ENCODE measurements at regions not wholly inside any gene's neighbourhood (a gene's known extent, or its start where the extent isn't known, plus 50 kb on each side); places are given as distances from the start of the nearest gene placed in this dataset.

DNA sequence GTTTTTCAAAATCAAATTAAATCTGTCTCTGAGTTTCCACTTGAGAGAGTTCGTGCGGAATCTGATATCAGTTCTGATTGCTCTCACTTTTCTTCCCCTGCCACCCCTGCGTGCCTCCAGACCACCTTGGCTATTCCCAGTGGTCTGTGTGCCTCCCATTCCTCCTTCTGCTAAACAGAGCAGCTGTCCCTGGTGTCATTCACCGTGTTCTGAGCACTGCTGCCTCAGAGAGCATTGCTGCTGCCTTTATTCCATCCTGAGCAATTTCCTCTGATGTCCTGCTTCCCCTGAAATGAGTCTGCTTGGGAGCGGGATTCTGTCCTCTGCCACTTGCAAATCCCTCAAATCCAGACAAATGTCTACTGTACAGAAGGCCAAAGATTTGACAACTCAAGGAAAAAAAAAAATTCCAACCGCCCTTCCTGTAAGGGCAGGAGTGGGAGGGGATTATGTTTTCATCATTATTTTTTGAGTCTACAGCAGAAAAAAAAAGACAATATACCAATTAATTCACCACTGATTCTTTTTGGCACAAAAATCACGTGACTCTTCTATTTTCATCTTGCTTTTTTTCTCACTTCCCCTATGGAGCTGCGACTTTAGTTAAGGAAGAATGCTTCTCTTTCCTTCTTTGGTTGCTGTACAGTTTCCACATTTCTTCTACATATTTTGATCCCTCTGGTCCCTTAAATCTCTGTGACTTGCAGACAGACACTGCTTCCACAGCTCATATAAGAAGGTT lies 833.0 kb downstream of the EPHA7 start:
- 57 to 60% methylated on average over 8 of the region's 8 CpGs for WGBS, 2 donors
- TF ChIP-seq POLR2A (IDR thresholded peaks at IDR 0.05): no peak
- TF ChIP-seq, protein P1, sequence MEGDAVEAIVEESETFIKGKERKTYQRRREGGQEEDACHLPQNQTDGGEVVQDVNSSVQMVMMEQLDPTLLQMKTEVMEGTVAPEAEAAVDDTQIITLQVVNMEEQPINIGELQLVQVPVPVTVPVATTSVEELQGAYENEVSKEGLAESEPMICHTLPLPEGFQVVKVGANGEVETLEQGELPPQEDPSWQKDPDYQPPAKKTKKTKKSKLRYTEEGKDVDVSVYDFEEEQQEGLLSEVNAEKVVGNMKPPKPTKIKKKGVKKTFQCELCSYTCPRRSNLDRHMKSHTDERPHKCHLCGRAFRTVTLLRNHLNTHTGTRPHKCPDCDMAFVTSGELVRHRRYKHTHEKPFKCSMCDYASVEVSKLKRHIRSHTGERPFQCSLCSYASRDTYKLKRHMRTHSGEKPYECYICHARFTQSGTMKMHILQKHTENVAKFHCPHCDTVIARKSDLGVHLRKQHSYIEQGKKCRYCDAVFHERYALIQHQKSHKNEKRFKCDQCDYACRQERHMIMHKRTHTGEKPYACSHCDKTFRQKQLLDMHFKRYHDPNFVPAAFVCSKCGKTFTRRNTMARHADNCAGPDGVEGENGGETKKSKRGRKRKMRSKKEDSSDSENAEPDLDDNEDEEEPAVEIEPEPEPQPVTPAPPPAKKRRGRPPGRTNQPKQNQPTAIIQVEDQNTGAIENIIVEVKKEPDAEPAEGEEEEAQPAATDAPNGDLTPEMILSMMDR (IDR thresholded peaks at IDR 0.05): no peak
- Histone ChIP-seq H3K27me3 (no peaks in the 10 kb centered on the region), H3K4me1 (no peaks in the 10 kb centered on the region), H3K36me3 (no peaks in the 10 kb centered on the region), H3K4me3 (replicated peaks in 1 of 3) (no peak overlapping the region), H3K9me3 (no peaks in the 10 kb centered on the region), H3K27ac (no peak overlapping the region)
- intact Hi-C loops (cut with DNase I): no loop called here
- DNase-seq: no peak

DNA sequence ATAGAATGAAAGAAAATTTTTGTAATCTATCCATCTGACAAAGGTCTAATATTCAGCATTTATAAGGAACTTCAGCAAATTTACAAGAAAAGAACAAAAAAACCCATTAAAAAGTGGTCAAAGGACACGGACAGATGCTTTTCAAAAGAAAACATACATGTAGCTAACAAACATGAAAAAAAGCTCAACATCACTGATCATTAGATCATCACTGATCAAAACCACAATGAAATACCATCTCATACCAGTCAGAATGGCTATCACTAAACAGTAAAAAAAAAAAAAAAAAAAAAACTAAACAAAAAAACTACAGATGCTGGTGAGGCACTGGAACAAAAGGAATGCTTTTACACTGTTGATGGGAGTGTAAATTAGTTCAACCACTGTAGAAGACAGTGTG lies 837.1 kb downstream of the EPHA7 start:
- 79 to 86% methylated on average over 1 of the region's 1 CpG for WGBS, 2 donors
- H3K27ac ChIP-seq: no peak overlapping the region

DNA sequence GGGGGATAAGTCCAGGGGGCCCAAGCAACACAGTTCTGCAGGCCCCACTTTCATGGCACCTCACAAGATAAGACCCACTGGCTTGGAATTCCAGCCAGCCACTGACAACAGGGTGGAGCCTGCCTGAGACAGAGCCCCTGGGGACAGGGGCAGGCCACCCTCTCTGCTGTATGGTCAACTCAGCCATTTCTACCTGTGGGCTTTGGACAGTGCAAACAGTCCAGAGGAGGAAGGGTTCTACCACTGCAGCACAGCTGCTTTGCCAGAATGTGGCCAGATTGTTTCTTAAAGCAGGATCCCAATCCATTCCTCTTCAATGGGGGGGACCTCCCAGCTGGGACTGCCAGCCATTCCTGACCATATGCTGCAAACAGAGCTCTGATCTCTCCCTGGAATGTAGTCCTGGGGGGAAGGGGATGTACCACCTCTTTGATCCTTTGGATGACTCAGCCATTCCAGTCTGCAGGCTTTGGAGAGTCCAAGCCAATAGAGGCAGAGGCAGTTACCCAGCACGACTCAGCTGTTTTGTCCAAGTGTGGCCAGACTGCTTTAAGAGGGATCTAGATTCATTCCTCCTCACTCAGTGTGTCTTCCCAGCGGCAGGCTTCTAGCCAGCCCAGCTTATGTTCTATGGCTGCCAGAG lies 842.2 kb downstream of the EPHA7 start:
- 75 to 85% methylated on average over 2 of the region's 2 CpGs for WGBS, 2 donors
- no peak overlapping the region for H3K27ac ChIP-seq
- H3K4me1 ChIP-seq: no peaks in the 10 kb centered on the region
- H3K27me3 ChIP-seq: no peaks in the 10 kb centered on the region
- H3K4me3 ChIP-seq (replicated peaks in 1 of 3): no peak overlapping the region
- no peaks in the 10 kb centered on the region for H3K36me3 ChIP-seq
- no peaks in the 10 kb centered on the region for H3K9me3 ChIP-seq
- no peak for TF ChIP-seq POLR2A (IDR thresholded peaks at IDR 0.05)
- TF ChIP-seq, protein P1 (IDR thresholded peaks at IDR 0.05): no peak
- no peak for DNase-seq
- intact Hi-C loops (cut with DNase I): no loop called here

More for the DNA sequence above, 837.1 kb downstream of the EPHA7 start:
- no peaks in the 10 kb centered on the region for H3K9me3 ChIP-seq
- H3K4me1 ChIP-seq: no peaks in the 10 kb centered on the region
- DNase-seq: no peak
- no peaks in the 10 kb centered on the region for H3K27me3 ChIP-seq
- H3K4me3 ChIP-seq (replicated peaks in 1 of 3): no peak overlapping the region
- H3K36me3 ChIP-seq: no peaks in the 10 kb centered on the region
- intact Hi-C loops (cut with DNase I): no loop called here
- no peak for TF ChIP-seq POLR2A (IDR thresholded peaks at IDR 0.05)
- TF ChIP-seq, protein P1 (IDR thresholded peaks at IDR 0.05): no peak

DNA sequence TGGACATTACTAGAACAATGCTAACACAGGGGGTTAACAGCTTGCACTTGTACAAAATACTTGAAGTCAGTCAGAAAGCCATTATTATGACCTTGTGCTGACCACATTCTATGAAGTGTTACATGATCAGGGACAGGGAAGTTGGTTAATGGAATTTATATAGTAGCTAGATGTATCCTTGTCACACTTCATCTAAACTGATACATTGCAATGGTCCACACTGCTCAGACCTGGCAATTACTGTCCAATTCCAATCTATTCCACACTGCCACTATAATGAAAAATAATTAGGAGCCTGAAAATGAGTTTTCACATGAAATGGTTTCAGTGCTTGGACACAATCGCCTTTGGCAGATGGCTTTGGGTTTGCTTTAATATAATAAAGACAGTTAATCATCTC lies 850.8 kb downstream of the EPHA7 start:
- TF ChIP-seq, protein P1 (IDR thresholded peaks at IDR 0.05): no peak
- TF ChIP-seq POLR2A (IDR thresholded peaks at IDR 0.05): no peak
- Histone ChIP-seq H3K27me3 (no peaks in the 10 kb centered on the region), H3K4me3 (replicated peaks in 1 of 3) (no peak overlapping the region), H3K36me3 (no peaks in the 10 kb centered on the region), H3K27ac (no peak overlapping the region), H3K4me1 (no peaks in the 10 kb centered on the region), H3K9me3 (no peaks in the 10 kb centered on the region)
- 77 to 81% methylated on average over 1 of the region's 1 CpG for WGBS, 2 donors
- no peak for DNase-seq
- intact Hi-C loops (cut with DNase I): no loop called here

DNA sequence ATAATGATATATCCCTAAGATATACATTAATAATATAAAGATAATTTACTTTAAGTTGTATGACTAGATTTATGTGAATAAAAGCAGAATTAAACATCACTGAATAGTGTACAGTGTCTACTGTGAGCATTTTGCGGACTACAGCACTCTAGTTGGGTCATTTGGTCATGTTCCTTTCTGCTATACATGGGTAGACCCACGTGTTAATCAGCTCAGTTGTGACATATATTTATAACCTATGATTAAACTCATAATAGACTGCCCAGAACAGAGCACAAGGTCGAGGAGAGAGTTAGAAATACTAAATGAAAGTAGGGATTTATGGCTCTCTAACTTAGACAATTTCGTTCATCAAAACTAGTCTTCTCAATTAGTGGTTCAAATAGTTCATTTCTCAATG lies 852.7 kb downstream of the EPHA7 start:
- intact Hi-C loops (cut with DNase I): no loop called here
- no peak overlapping the region for H3K4me3 ChIP-seq (replicated peaks in 1 of 3)
- no peak for DNase-seq
- no peaks in the 10 kb centered on the region for H3K27me3 ChIP-seq
- 66 to 68% methylated on average over 4 of the region's 4 CpGs for WGBS, 2 donors
- TF ChIP-seq, protein P1 (IDR thresholded peaks at IDR 0.05): no peak
- TF ChIP-seq POLR2A (IDR thresholded peaks at IDR 0.05): no peak
- H3K36me3 ChIP-seq: no peaks in the 10 kb centered on the region
- no peaks in the 10 kb centered on the region for H3K4me1 ChIP-seq
- H3K9me3 ChIP-seq: no peaks in the 10 kb centered on the region
- H3K27ac ChIP-seq: no peak overlapping the region

Data from thyroid gland (tissue), 4 donors.